ENCODE measurements at regions not wholly inside any gene's neighbourhood (a gene's known extent, or its start where the extent isn't known, plus 50 kb on each side); places are given as distances from the start of the nearest gene placed in this dataset.

DNA sequence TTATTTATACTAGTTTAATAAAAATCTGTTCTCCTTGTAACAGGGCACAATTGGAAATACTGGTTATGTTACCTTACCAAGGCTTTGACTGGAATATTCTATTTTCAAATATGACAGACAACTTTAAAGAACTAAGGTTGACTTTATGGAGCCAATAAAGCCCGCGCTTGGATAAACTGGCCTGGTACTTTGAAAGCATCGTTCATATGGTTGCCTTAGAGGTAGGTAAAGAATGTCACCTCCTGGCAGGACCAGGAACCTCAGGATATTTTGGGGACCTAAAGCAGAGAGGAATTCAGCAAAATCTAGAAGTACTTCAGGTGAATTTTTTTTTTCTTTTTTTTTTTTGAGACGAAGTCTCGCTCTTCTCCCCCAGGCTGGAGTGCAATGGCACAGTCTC, 71.2 kb upstream of the CREB1 start:
- TF ChIP-seq, protein P1, sequence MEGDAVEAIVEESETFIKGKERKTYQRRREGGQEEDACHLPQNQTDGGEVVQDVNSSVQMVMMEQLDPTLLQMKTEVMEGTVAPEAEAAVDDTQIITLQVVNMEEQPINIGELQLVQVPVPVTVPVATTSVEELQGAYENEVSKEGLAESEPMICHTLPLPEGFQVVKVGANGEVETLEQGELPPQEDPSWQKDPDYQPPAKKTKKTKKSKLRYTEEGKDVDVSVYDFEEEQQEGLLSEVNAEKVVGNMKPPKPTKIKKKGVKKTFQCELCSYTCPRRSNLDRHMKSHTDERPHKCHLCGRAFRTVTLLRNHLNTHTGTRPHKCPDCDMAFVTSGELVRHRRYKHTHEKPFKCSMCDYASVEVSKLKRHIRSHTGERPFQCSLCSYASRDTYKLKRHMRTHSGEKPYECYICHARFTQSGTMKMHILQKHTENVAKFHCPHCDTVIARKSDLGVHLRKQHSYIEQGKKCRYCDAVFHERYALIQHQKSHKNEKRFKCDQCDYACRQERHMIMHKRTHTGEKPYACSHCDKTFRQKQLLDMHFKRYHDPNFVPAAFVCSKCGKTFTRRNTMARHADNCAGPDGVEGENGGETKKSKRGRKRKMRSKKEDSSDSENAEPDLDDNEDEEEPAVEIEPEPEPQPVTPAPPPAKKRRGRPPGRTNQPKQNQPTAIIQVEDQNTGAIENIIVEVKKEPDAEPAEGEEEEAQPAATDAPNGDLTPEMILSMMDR (conservative IDR thresholded peaks at IDR 0.05; ENCODE audit: low read depth, low read length): peak; percentile 4
- no peak for DNase-seq (ENCODE audit: low read depth)
- no peak overlapping the region for H3K4me3 ChIP-seq (ENCODE audit: low read depth, low read length)

DNA sequence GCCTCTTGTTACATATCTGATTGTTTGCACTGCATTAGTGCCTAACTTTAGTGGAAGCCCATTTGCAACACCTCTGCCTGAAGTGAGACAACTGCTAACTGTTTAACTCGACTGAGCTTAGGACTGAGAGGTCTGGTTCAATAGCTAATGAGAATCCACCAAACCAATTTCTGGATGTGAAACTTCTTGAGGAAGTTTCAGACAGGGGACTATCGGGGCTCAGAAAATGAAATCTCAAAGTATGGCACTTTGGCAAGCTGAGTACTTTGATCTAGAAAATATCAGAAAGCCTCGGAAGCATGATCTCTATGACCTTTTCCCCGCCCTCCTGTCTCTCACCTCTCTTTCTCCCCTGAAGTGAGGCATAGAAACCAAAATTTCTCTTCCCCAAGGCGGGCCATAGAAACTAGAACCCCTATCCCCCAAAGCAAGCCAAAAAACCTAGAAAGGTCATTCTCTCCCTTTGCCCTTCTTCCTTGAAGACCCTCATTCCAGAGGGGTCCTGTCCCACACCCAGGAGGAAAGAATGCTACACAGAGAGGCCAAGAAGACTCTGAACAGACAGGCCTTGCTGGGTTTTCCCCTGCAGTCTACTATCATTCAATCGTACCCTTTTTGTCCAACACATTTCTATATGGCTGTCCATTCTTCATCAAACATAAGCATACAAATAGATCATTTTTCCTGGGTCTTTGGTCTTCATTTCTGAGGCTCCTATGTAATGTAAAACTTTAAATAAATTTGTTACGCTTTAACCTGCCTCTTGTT, 69.6 kb upstream of the CREB1 start:
- TF ChIP-seq, protein P1 (conservative IDR thresholded peaks at IDR 0.05; ENCODE audit: low read depth, low read length): no peak
- no peak for DNase-seq (ENCODE audit: low read depth)
- no peak overlapping the region for H3K4me3 ChIP-seq (ENCODE audit: low read depth, low read length)

DNA sequence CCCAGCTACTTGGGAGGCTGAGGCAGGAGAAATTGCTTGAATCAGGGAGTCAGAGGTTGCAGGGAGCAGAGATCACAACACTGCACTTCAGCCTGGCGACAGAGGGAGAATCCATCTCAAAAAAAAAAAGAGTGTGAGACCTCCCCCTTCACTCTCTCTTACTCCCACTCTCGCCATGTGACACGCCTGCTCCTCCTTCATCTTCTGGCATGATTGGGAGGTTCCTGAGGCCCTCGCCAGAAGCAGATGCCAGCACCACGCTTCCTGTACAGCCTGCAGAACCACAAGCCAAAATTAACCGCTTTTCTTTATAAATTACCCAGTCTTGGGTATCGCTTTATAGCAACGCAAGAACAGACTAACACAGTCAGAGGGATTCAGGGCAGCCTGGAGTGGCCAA, 66.3 kb upstream of the CREB1 start:
- DNase-seq (ENCODE audit: low read depth): no peak
- no peak overlapping the region for H3K4me3 ChIP-seq (ENCODE audit: low read depth, low read length)
- TF ChIP-seq, protein P1 (conservative IDR thresholded peaks at IDR 0.05; ENCODE audit: low read depth, low read length): no peak

DNA sequence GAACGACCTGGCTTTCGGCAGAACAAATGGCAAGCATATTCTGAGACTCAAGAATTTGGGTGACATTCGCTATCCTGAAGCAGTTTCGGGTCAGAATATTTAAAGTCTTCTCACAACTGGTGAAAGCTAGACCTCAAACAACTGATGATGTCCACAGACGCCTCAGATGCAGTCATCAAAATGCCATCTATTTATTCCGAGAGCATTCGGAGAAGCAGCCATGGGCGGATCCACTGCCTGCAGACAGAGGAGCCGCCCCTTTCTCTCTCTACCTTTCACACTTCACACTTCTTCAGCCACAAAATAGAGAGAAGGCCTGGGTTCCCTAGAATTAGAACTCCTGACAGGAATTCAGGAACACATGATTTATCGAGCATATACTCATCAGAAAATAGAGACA, 65.8 kb upstream of the CREB1 start:
- TF ChIP-seq, protein P1 (conservative IDR thresholded peaks at IDR 0.05; ENCODE audit: low read depth, low read length): no peak
- no peak for DNase-seq (ENCODE audit: low read depth)
- no peak overlapping the region for H3K4me3 ChIP-seq (ENCODE audit: low read depth, low read length)

DNA sequence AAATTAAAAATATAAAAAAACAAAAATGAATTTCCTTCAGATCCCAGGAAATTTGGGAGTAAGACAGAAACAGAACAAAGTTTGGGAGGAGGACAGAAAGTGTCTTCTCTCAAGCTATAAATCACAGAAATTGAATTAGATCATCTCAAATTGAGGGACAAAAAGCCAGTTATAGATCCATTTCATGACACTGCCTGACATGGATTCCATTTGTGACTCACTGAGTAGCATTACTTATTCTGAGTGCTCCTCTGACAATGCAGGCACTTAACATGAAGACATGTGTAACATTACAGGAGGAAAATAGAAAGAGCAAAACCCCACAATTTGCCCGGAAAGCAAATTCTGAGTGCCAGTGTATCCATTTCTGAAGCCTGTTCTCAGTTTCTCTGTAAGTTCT, 63.9 kb upstream of the CREB1 start:
- DNase-seq (ENCODE audit: low read depth): no peak
- no peak overlapping the region for H3K4me3 ChIP-seq (ENCODE audit: low read depth, low read length)
- TF ChIP-seq, protein P1 (conservative IDR thresholded peaks at IDR 0.05; ENCODE audit: low read depth, low read length): no peak

DNA sequence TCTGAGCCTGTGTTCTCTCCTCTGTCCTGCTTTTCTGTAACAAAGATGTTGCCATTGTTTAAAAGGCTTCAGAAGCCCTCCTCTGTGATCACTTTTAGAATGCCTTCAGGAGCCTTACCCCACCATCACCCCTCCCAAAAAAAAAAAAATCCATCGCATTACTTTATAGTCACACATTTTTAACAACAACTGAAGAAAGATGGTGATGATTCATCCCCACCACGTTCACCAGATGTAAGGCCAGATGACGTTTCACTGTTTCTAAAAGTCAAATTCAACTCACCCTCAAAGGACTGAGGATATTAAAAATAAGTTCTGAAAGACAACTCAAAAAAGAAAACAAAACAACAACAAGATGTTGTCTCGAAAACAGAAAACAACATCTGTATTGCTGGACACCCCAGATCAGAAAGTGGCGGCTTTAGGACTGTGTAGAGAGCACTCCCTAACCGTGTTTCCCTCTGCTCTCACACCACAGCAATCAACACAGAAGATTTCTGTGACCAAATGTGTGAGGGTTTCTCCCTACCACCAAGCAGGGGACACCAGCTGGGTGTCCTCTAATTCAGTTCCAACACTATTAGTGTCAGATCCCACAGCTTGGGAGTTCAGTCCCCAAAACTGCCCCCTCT, 61.9 kb upstream of the CREB1 start:
- no peak overlapping the region for H3K4me3 ChIP-seq (ENCODE audit: low read depth, low read length)
- no peak for DNase-seq (ENCODE audit: low read depth)
- TF ChIP-seq, protein P1 (conservative IDR thresholded peaks at IDR 0.05; ENCODE audit: low read depth, low read length): no peak

DNA sequence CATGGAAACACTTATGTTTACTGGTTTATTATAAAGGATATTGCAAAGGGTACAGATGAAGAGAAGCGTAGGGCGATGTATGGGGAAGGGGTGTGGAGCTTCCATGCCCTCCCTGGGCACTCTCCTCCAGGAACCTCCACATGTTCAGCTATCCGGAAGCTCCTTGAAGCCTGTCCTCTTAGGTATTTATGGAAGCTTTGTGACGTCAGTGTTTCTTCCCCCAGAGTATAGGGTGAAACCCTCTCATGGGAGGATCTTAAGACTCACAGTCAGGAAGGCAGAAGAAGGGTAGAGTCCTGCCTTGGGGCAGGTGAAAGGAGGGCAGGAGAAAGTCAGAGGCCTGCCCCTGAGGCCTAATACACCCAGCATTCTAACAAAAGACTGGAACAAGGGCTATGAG, 61.3 kb upstream of the CREB1 start:
- DNase-seq (ENCODE audit: low read depth): no peak
- H3K4me3 ChIP-seq (ENCODE audit: low read depth, low read length): no peak overlapping the region
- TF ChIP-seq, protein P1 (conservative IDR thresholded peaks at IDR 0.05; ENCODE audit: low read depth, low read length): no peak
